ENCODE measurements at regions not wholly inside any gene's neighbourhood (a gene's known extent, or its start where the extent isn't known, plus 50 kb on each side); places are given as distances from the start of the nearest gene placed in this dataset.
A peak's percentile ranks its signal among the peaks of the same experiment; 100 is the strongest.
"Not testable (repeated sequence)": the region's sequence is repeated elsewhere in the genome, so short reads cannot be mapped to it uniquely, and the experiment has no call there.

DNA sequence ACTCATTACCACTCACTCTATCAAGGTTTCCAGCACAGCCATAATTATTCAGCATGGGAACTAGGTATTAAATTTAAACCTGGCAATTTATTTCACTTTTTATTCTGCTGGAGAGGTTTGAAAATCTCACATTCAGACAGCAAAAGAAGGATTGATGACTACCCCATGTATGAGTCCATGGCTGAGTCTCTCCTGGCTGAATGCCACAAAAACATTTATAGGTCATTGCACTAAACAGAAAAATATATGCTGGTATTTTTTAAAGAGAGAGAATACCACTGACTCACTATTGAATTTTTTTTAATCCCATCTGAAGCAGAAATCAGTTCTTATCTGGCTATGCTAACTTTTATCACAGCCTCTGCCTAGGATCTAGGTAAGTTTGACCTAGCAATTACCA, 336.3 kb downstream of the PPP1R3A start:
- in situ Hi-C loops (cut with HindIII; ENCODE audit: low pct_unique_long_range_greater_than_20kb, low sequenced_read_pairs), result no loop called here
- DNase-seq (ENCODE audit: low read depth in 1 of 2, low spot score in 1 of 2), result no peak
- TF ChIP-seq JUND (IDR thresholded peaks at IDR 0.05; ENCODE audit: low read depth), result no peak

DNA sequence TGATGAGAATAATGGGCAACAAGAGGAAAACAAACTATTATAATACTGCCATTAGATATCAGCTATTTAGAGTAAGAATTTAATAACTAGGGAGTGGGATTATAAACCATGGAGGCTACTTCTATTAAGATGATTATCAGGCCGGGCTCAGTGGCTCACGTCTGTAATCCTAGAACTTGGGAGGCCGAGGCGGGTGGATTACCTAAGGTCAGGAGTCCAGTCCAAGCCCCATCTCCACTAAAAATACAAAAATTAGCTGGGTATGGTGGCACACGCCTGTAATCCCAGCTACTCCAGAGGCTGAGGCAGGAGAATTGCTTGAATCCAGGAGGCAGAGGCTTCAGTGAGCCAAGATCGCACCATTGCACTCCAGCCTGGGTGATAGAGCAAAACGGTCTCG, 355.6 kb downstream of the PPP1R3A start:
- in situ Hi-C loops (cut with HindIII; ENCODE audit: low pct_unique_long_range_greater_than_20kb, low sequenced_read_pairs); DNase-seq (ENCODE audit: low read depth in 1 of 2, low spot score in 1 of 2): not testable (repeated sequence)

GRCh38 chr7:113562801-113563200, 356.0 kb downstream of the PPP1R3A start:
- TF ChIP-seq JUND (IDR thresholded peaks at IDR 0.05; ENCODE audit: low read depth), result no peak
- DNase-seq (ENCODE audit: low read depth in 1 of 2, low spot score in 1 of 2), result no peak
- in situ Hi-C loops (cut with HindIII; ENCODE audit: low pct_unique_long_range_greater_than_20kb, low sequenced_read_pairs), result no loop called here

DNA sequence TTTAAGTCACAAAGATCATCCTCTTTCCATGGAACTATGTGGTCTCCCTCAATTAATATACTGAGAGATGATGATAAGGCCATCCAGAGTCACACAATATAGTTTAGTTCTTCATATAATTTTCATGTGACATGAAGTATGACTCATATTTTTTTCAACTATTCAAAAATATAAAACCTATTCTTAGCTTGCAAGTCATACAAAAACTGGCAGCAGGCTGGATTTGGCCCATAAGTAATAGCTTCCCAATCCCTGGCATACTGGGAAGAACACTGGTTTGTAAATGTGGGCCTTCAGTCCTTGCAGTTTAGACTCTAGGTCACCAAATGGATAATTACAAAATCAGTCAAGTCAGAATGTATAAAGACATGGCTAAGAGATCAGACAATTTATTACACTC, 356.6 kb downstream of the PPP1R3A start:
- in situ Hi-C loops (cut with HindIII; ENCODE audit: low pct_unique_long_range_greater_than_20kb, low sequenced_read_pairs), result no loop called here

GRCh38 chr7:113561446-113561845, 357.4 kb downstream of the PPP1R3A start:
- peak in 1 of 2 experiments; percentile 9 for DNase-seq (ENCODE audit: low read depth in 1 of 2, low spot score in 1 of 2)
- in situ Hi-C loops (cut with HindIII; ENCODE audit: low pct_unique_long_range_greater_than_20kb, low sequenced_read_pairs), result no loop called here

More for the DNA sequence above, 356.6 kb downstream of the PPP1R3A start:
- TF ChIP-seq JUND (IDR thresholded peaks at IDR 0.05; ENCODE audit: low read depth), result no peak
- DNase-seq (ENCODE audit: low read depth in 1 of 2, low spot score in 1 of 2), result no peak

DNA sequence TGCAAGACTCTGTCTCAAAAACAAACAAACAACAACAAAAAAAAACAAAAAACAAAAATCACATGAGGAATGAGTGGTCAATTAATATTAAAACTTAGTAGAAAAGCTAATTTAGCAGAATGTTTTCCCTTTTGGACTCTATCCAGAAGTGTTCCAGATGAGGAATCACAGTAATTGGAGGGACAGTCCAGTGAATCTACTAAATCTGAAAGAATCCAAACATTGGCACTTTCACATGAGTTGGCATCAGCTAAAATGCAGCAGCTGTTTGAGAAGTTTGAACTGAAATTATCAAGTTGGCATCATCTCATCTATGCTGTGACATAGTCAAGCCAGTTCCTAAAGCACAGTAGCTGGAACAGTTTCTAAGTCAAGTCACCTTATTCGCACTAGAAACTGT, 367.8 kb downstream of the PPP1R3A start:
- TF ChIP-seq JUND (IDR thresholded peaks at IDR 0.05; ENCODE audit: low read depth), result no peak
- in situ Hi-C loops (cut with HindIII; ENCODE audit: low pct_unique_long_range_greater_than_20kb, low sequenced_read_pairs), result no loop called here

More at GRCh38 chr7:113561446-113561845, 357.4 kb downstream of the PPP1R3A start:
- TF ChIP-seq JUND (IDR thresholded peaks at IDR 0.05; ENCODE audit: low read depth), result no peak

DNA sequence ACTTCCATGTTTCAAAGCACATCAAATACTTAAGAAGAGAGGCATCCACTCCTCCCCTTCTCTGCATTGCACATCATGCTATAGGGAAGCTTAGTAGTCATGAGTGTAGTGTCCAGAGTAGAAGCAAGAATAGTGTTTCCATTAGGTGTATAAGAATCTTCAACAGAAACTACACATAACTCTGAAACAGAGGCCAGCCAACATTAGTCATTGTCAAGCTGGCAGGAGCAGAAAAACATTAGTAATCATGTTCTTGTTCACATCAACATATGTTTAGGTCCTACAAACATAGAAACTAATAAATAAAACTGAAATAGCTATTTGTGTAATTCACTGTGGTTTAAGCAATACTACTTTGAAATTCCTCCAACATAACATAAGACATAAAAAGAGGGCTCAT, 370.2 kb downstream of the PPP1R3A start:
- in situ Hi-C loops (cut with HindIII; ENCODE audit: low pct_unique_long_range_greater_than_20kb, low sequenced_read_pairs), result no loop called here
- DNase-seq (ENCODE audit: low read depth in 1 of 2, low spot score in 1 of 2), result no peak
- TF ChIP-seq JUND (IDR thresholded peaks at IDR 0.05; ENCODE audit: low read depth), result no peak

More for the DNA sequence above, 367.8 kb downstream of the PPP1R3A start:
- DNase-seq (ENCODE audit: low read depth in 1 of 2, low spot score in 1 of 2), result no peak

- in situ Hi-C loops (cut with HindIII; ENCODE audit: low pct_unique_long_range_greater_than_20kb, low sequenced_read_pairs), result no loop called here
- no peak for DNase-seq (ENCODE audit: low read depth in 1 of 2, low spot score in 1 of 2)
- no peak for TF ChIP-seq JUND (IDR thresholded peaks at IDR 0.05; ENCODE audit: low read depth)
Measured at GRCh38 chr7:113548137-113548536, 370.7 kb downstream of the PPP1R3A start.

GRCh38 chr7:113521468-113521867, 397.3 kb downstream of the PPP1R3A start:
- in situ Hi-C loops (cut with HindIII; ENCODE audit: low pct_unique_long_range_greater_than_20kb, low sequenced_read_pairs), result no loop called here
- TF ChIP-seq JUND (IDR thresholded peaks at IDR 0.05; ENCODE audit: low read depth), result no peak
- no peak for DNase-seq (ENCODE audit: low read depth in 1 of 2, low spot score in 1 of 2)

- no peak for DNase-seq (ENCODE audit: low read depth in 1 of 2, low spot score in 1 of 2)
- TF ChIP-seq JUND (IDR thresholded peaks at IDR 0.05; ENCODE audit: low read depth), result no peak
- in situ Hi-C loops (cut with HindIII; ENCODE audit: low pct_unique_long_range_greater_than_20kb, low sequenced_read_pairs), result no loop called here
Measured at GRCh38 chr7:113519472-113519871, 399.3 kb downstream of the PPP1R3A start.

DNA sequence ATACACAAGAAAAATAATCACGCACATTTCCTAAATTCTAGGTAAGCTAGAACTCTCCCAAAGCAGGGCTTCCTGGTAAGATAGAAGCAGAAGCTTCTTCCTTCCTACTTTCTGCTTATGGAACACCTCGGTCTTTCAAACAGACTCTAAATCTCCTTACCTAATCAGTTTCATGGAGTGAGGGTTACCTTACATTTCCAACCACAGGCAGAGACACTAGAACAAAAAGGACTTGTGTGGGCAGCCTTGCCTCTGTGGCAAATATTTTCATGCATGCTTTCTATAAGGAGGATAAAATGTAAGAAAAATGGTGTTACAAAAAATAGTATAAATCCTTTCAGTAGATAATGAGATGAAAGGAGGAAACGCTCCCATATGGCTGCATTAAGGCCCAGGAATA, 386.3 kb upstream of the SMIM30 start:
- no peak for DNase-seq (ENCODE audit: low read depth in 1 of 2, low spot score in 1 of 2)
- in situ Hi-C loops (cut with HindIII; ENCODE audit: low pct_unique_long_range_greater_than_20kb, low sequenced_read_pairs), result no loop called here
- no peak for TF ChIP-seq JUND (IDR thresholded peaks at IDR 0.05; ENCODE audit: low read depth)

- in situ Hi-C loops (cut with HindIII; ENCODE audit: low pct_unique_long_range_greater_than_20kb, low sequenced_read_pairs), result no loop called here
- no peak for TF ChIP-seq JUND (IDR thresholded peaks at IDR 0.05; ENCODE audit: low read depth)
- no peak for DNase-seq (ENCODE audit: low read depth in 1 of 2, low spot score in 1 of 2)
Measured at GRCh38 chr7:113504142-113504541, 385.8 kb upstream of the SMIM30 start.

- DNase-seq (ENCODE audit: low read depth in 1 of 2, low spot score in 1 of 2); in situ Hi-C loops (cut with HindIII; ENCODE audit: low pct_unique_long_range_greater_than_20kb, low sequenced_read_pairs): not testable (repeated sequence)
Measured at GRCh38 chr7:113496586-113496985, 378.2 kb upstream of the SMIM30 start.

DNA sequence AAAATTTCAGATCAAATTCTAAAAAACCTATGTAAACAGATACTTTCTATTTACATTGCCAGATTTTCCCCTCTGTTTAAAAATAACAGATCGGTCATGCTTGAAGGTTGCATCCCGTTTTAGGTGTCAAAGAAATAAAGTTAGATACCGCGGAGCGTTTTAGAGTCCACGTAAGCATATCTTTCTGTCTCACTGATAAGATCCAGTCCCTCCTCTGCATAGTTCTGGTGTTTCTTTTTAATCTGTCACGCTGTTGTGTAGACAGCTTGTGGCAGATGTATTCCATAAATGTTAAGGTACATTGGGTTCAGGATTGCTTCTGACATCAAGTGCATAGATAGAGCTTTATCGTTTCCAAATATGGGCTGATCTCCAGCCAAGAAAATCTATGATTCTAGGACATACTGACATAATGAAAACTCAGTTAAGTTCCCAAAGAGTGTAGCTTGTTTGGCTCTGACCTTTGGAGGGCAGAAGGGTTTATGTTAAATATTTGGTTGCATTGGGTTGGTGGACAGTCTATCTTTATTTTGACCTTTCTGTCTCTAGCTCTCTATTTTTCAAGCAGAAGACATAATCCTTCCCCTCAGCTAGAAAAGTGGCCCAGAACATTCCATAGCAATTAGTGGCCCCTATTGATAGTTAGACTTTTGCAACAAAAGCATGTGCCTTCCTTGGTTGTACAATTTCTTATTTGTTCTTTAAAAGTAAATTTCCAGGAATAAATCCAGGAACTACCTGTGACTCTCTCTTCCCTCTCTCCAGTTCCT, 376.6 kb upstream of the SMIM30 start:
- DNase-seq (ENCODE audit: low read depth in 1 of 2, low spot score in 1 of 2); in situ Hi-C loops (cut with HindIII; ENCODE audit: low pct_unique_long_range_greater_than_20kb, low sequenced_read_pairs): not testable (repeated sequence)
